Astrocyte of the cerebellum (primary cell): ENCODE measurements at regions not wholly inside any gene's neighbourhood (a gene's known extent, or its start where the extent isn't known, plus 50 kb on each side); places are given as distances from the start of the nearest gene placed in this dataset.

Experiments used
- DNase-seq: peaks from one replicate; pipeline ENCODE4 v3.0.0-alpha.2; 2011; ENCODE audit warnings: low read depth
- H3K4me3 ChIP-seq: 2 replicates; pipeline ENCODE4 v1.5.1; 2011; ENCODE audit warnings: mild to moderate bottlenecking, low read depth, low read length, moderate library complexity
- in situ Hi-C: cut with HindIII; loops from 2 replicates; pipeline ENCODE4 v1.10.0; 2017; ENCODE audit warnings: low sequenced_read_pairs
- TF ChIP-seq, protein P1 (sequence below): IDR thresholded peaks from 2 replicates; pipeline ENCODE4 v1.5.1; 2012; ENCODE audit warnings: low read length, low read depth, moderate library complexity, mild to moderate bottlenecking; ENCODE audit errors: missing control alignments

DNA sequence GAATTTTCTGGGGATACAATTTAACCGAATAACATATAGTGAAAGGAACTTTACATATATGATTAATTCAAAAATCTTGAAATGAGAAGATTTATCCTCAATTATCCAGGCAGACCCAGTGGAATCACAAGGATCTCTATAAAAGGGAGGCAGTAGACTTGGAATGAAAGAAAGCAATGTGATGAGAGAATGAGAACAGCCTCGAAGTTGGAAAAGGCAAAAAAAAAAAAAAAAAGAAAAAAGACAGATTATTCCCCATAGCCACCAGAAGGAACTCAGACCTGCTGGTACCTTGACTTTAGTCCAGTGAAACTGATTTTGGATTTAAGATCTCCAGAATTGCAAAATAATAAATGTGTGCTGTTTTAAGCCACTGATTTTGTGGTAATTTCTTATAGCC lies 416.3 kb upstream of the OR4E1 start:
- no peak overlapping the region for H3K4me3 ChIP-seq
- TF ChIP-seq, protein P1, sequence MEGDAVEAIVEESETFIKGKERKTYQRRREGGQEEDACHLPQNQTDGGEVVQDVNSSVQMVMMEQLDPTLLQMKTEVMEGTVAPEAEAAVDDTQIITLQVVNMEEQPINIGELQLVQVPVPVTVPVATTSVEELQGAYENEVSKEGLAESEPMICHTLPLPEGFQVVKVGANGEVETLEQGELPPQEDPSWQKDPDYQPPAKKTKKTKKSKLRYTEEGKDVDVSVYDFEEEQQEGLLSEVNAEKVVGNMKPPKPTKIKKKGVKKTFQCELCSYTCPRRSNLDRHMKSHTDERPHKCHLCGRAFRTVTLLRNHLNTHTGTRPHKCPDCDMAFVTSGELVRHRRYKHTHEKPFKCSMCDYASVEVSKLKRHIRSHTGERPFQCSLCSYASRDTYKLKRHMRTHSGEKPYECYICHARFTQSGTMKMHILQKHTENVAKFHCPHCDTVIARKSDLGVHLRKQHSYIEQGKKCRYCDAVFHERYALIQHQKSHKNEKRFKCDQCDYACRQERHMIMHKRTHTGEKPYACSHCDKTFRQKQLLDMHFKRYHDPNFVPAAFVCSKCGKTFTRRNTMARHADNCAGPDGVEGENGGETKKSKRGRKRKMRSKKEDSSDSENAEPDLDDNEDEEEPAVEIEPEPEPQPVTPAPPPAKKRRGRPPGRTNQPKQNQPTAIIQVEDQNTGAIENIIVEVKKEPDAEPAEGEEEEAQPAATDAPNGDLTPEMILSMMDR = no peak
- in situ Hi-C loops = no loop called here
- no peak for DNase-seq

DNA sequence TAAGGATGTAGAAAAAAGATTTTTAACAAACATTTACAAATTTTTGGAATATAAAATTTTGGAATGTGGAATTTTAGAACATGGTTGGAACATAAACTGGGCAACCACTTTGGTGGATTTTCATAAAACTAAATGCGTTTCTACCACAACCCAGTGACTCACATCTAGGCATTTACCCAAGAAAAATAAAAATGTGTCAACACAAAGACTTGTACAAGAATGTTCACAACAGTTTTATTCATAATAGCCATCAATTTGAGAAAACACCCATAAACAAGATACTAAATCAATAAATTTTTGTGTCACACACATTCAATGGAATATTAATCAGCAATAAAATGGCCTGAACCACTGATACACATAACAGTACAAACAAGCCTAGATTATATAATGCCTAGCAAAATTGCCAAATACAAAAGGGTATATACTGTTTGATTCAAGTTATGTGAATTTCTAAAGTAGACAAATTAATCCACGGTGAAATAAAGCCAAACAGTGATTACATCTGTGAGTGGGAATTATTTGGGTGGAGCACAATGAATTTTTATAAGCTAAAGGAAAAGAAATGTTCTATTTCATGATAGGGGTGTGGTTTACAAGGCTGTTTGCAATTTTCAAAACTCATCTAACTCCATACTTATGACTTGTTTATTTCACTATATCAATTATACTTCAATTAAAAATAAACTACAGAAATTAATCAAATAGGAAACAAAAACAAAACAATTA lies 415.2 kb upstream of the OR4E1 start:
- in situ Hi-C loops = no loop called here
- TF ChIP-seq, protein P1 = no peak
- DNase-seq = peak; percentile 16
- no peak overlapping the region for H3K4me3 ChIP-seq

- TF ChIP-seq, protein P1 = no peak
- DNase-seq = no peak
- in situ Hi-C loops = no loop called here
- no peak overlapping the region for H3K4me3 ChIP-seq
Observed at GRCh38 chr14:22086131-22086530, 412.5 kb upstream of the OR4E1 start.

GRCh38 chr14:22084393-22085281 lies 411.0 kb upstream of the OR4E1 start:
- in situ Hi-C loops = no loop called here
- DNase-seq = peak; percentile 57
- no peak overlapping the region for H3K4me3 ChIP-seq
- TF ChIP-seq, protein P1 = peak; percentile 66

GRCh38 chr14:22081337-22081736 lies 407.7 kb upstream of the OR4E1 start:
- no peak overlapping the region for H3K4me3 ChIP-seq
- in situ Hi-C loops = no loop called here
- TF ChIP-seq, protein P1 = no peak
- DNase-seq = no peak

DNA sequence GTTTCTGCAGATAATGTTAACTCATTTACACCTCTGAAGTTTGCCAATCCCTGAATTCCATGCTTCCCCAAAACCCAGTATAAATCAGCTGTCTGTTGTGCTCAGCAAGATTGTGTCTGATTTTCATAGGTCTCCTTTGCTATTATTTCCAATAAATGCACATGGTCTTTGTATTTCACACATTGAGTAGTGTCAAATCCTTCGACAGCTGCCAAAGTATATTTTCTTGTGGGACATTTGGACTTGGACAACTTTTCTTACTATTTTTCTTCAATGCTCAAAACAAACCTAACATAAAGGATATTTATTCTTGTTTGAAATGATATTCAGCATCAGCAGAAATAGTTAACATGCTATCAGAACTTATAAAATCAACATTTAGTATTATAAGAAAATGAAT lies 406.1 kb upstream of the OR4E1 start:
- TF ChIP-seq, protein P1 = no peak
- H3K4me3 ChIP-seq = no peak overlapping the region
- in situ Hi-C loops = no loop called here
- no peak for DNase-seq
